ENCODE measurements at regions not wholly inside any gene's neighbourhood (a gene's known extent, or its start where the extent isn't known, plus 50 kb on each side); places are given as distances from the start of the nearest gene placed in this dataset.

DNA sequence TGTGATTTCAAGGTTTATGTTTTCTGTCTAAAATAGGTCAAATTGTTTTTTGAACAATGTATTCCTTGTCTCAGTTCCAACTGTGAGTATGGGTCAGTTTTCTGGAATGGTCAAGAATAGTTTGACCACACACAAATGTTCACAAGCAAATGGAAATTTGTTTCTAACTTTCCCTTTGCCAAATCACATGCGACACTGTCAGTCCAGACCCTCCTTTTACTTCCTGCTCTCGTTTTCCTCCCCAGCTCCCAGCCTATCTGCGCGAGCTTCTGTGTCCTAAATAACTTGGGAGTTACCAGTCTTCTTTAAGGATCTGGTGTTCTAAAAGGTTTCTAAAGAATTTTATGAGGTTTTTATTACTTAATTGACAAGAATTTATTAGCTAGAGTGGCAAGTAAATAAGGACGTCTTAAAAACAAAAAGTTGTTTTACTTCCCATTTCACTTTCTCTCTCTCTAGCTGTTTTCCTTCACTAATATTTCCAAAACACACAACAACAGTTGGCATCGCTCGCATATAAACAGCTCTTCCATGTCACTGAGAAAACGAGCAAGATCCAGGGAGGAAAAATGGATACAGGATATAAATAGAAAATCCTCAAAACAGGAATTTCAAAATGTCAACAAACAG, 266.1 kb upstream of the KLF6 start (continued):
- TF ChIP-seq SP7 (tag by site-specific recombination; IDR thresholded peaks at IDR 0.05) (no peak), ZNF561 (tag by site-specific recombination; IDR thresholded peaks at IDR 0.05; ENCODE audit: borderline replicate concordance) (no peak), ZNF585B (tag by site-specific recombination; IDR thresholded peaks at IDR 0.05) (no peak), ZNF555 (tag by site-specific recombination; conservative IDR thresholded peaks at IDR 0.05) (no peak), ZNF596 (tag by site-specific recombination; IDR thresholded peaks at IDR 0.05) (no peak)

DNA sequence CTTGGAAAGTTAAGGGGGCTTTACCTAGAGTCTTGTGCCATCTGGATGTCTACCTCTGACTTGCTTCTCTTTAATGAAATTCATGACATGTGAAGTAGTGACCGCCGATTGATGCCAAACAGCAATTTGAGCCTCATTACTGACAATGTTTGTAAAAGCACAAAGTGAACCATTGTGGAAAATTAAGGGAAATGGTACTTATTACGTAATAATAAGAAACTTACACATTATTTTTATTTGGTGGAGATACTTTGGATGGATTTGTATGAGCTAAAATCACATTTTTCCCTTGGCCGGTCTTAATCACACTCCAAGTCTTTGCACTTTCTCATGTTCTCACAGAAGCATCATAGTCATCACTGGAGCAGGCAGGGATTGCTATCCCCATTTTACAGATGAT, 265.1 kb upstream of the KLF6 start:
- POLR2A ChIA-PET, result no interaction called here
- Histone ChIP-seq H3K4me1 (ENCODE audit: control insufficient read depth, insufficient read depth, low read length) (no peaks in the 10 kb centered on the region), H3K9me3 (ENCODE audit: control insufficient read depth, insufficient read depth, low read depth, low read length) (no peaks in the 10 kb centered on the region), H3K4me3 (ENCODE audit: low read depth, low read length) (no peak overlapping the region), H3K36me3 (ENCODE audit: control insufficient read depth in 2 of 2, insufficient read depth in 1 of 2, low read length in 2 of 2) (no peaks in the 10 kb centered on the region), H3K27ac (ENCODE audit: extremely low read depth, low read depth, low read length) (no peak overlapping the region)
- CTCF ChIA-PET, result interaction anchor here (0.5 kb wide), 1 partner anchor 665 kb away, joined by 3 read pairs; no protein-coding TSS in a partner anchor
- TF ChIP-seq ZNF132 (tag by site-specific recombination; IDR thresholded peaks at IDR 0.05; ENCODE audit: borderline replicate concordance), result no peak
- TF ChIP-seq ZNF146 (tag by site-specific recombination; IDR thresholded peaks at IDR 0.05), result no peak
- no peak for TF ChIP-seq OSR2 (tag by site-specific recombination; IDR thresholded peaks at IDR 0.05)
- TF ChIP-seq, protein P1, sequence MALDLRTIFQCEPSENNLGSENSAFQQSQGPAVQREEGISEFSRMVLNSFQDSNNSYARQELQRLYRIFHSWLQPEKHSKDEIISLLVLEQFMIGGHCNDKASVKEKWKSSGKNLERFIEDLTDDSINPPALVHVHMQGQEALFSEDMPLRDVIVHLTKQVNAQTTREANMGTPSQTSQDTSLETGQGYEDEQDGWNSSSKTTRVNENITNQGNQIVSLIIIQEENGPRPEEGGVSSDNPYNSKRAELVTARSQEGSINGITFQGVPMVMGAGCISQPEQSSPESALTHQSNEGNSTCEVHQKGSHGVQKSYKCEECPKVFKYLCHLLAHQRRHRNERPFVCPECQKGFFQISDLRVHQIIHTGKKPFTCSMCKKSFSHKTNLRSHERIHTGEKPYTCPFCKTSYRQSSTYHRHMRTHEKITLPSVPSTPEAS (tag by site-specific recombination; IDR thresholded peaks at IDR 0.05), result no peak
- TF ChIP-seq ZNF169 (tag by site-specific recombination; IDR thresholded peaks at IDR 0.05), result no peak
- no peak for TF ChIP-seq ZSCAN30 (tag by site-specific recombination; IDR thresholded peaks at IDR 0.05)
- TF ChIP-seq ZBTB21 (tag by site-specific recombination; IDR thresholded peaks at IDR 0.05), result no peak
- TF ChIP-seq ZBTB7A (tag by site-specific recombination; IDR thresholded peaks at IDR 0.05; ENCODE audit: low read depth), result no peak
- no peak for TF ChIP-seq ZNF529 (tag by site-specific recombination; IDR thresholded peaks at IDR 0.05; ENCODE audit: insufficient replicate concordance)
- no peak for TF ChIP-seq KLF10 (tag by site-specific recombination; IDR thresholded peaks at IDR 0.05)
- TF ChIP-seq ZNF335 (tag by site-specific recombination; conservative IDR thresholded peaks at IDR 0.05), result no peak
- no peak for TF ChIP-seq ZNF274 (IDR thresholded peaks at IDR 0.05; ENCODE audit: low read length)
- no peak for TF ChIP-seq ZNF274 (tag by site-specific recombination; IDR thresholded peaks at IDR 0.05; ENCODE audit: borderline replicate concordance)
- TF ChIP-seq, protein P2, sequence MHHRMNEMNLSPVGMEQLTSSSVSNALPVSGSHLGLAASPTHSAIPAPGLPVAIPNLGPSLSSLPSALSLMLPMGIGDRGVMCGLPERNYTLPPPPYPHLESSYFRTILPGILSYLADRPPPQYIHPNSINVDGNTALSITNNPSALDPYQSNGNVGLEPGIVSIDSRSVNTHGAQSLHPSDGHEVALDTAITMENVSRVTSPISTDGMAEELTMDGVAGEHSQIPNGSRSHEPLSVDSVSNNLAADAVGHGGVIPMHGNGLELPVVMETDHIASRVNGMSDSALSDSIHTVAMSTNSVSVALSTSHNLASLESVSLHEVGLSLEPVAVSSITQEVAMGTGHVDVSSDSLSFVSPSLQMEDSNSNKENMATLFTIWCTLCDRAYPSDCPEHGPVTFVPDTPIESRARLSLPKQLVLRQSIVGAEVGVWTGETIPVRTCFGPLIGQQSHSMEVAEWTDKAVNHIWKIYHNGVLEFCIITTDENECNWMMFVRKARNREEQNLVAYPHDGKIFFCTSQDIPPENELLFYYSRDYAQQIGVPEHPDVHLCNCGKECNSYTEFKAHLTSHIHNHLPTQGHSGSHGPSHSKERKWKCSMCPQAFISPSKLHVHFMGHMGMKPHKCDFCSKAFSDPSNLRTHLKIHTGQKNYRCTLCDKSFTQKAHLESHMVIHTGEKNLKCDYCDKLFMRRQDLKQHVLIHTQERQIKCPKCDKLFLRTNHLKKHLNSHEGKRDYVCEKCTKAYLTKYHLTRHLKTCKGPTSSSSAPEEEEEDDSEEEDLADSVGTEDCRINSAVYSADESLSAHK (tag by site-specific recombination; IDR thresholded peaks at IDR 0.05), result no peak
- no peak for TF ChIP-seq ZNF221 (tag by site-specific recombination; IDR thresholded peaks at IDR 0.05; ENCODE audit: borderline replicate concordance)
- TF ChIP-seq, protein P3, sequence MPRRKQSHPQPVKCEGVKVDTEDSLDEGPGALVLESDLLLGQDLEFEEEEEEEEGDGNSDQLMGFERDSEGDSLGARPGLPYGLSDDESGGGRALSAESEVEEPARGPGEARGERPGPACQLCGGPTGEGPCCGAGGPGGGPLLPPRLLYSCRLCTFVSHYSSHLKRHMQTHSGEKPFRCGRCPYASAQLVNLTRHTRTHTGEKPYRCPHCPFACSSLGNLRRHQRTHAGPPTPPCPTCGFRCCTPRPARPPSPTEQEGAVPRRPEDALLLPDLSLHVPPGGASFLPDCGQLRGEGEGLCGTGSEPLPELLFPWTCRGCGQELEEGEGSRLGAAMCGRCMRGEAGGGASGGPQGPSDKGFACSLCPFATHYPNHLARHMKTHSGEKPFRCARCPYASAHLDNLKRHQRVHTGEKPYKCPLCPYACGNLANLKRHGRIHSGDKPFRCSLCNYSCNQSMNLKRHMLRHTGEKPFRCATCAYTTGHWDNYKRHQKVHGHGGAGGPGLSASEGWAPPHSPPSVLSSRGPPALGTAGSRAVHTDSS (tag by site-specific recombination; IDR thresholded peaks at IDR 0.05), result no peak
- no peak for TF ChIP-seq ZNF571 (tag by site-specific recombination; IDR thresholded peaks at IDR 0.05)
